HCT116 (cell line): ENCODE measurements at regions not wholly inside any gene's neighbourhood (a gene's known extent, or its start where the extent isn't known, plus 50 kb on each side); places are given as distances from the start of the nearest gene placed in this dataset.

Experiments
- ATF3 ChIP-seq: IDR thresholded peaks from 2 replicates; pipeline ENCODE4 v1.6.1; 2012
- CEBPB ChIP-seq: IDR thresholded peaks from 2 replicates; pipeline ENCODE4 v1.6.1; 2012; ENCODE audit warnings: low read depth
- CTCF ChIP-seq, 3 experiments: fragments of 200-600 bp in 1 of 3; sonication (generic) in 1 of 3; IDR thresholded peaks in 2 of 3; conservative IDR thresholded peaks in 1 of 3; 2 replicates each; pipeline ENCODE4 v1.5.1; 2012 to 2017; ENCODE audit warnings: low read depth in 2 of 3, low read length in 2 of 3, antibody characterized with exemption in 1 of 3, borderline replicate concordance in 1 of 3, control low read depth in 1 of 3, mild to moderate bottlenecking in 1 of 3, mixed read lengths in 1 of 3, mixed run types in 1 of 3, moderate library complexity in 1 of 3; ENCODE audit not compliant: insufficient read depth in 1 of 3
- EGR1 ChIP-seq: IDR thresholded peaks from 2 replicates; pipeline ENCODE4 v1.6.1; 2012; ENCODE audit warnings: low read depth
- EZH2 ChIP-seq: fragments of 200-600 bp; sonication (generic); IDR thresholded peaks from 2 replicates; pipeline ENCODE4 v1.6.1; 2017; ENCODE audit warnings: antibody characterized with exemption, mixed run types
- POLR2A ChIP-seq: IDR thresholded peaks from 2 replicates; pipeline ENCODE4 v1.7.0; 2011; ENCODE audit warnings: borderline replicate concordance; ENCODE audit not compliant: insufficient read depth, insufficient read length; ENCODE audit errors: extremely low read depth
- POLR2AphosphoS5 ChIP-seq: IDR thresholded peaks from 2 replicates; pipeline ENCODE4 v1.6.1; 2011; ENCODE audit warnings: mild to moderate bottlenecking, low read depth, low read length, moderate library complexity
- RAD21 ChIP-seq: IDR thresholded peaks from 2 replicates; pipeline ENCODE4 v1.6.1; 2012; ENCODE audit warnings: low read depth, mild to moderate bottlenecking
- SIN3A ChIP-seq: IDR thresholded peaks from 2 replicates; pipeline ENCODE4 v1.6.1; 2012; ENCODE audit warnings: low read depth
- SRF ChIP-seq: IDR thresholded peaks from 2 replicates; pipeline ENCODE4 v1.6.1; 2012; ENCODE audit warnings: low read depth
- YY1 ChIP-seq: IDR thresholded peaks from 2 replicates; pipeline ENCODE4 v1.6.1; 2011; ENCODE audit warnings: low read length, low read depth, moderate library complexity, mild to moderate bottlenecking; ENCODE audit not compliant: insufficient replicate concordance; ENCODE audit errors: extremely low read depth
- ZBTB33 ChIP-seq: IDR thresholded peaks from 2 replicates; pipeline ENCODE4 v1.6.1; 2011; ENCODE audit warnings: mild to moderate bottlenecking, low read length, moderate library complexity; ENCODE audit not compliant: insufficient replicate concordance; ENCODE audit errors: extremely low read depth

GRCh38 chr14:80266930-80267329, 55.6 kb upstream of the DIO2 start:
- TF ChIP-seq CTCF (IDR thresholded peaks at IDR 0.05 in 2 of 3, conservative IDR thresholded peaks at IDR 0.05 in 1 of 3; ENCODE audit: borderline replicate concordance in 1 of 3, insufficient read depth in 1 of 3, low read depth in 2 of 3, low read length in 2 of 3): no peak
- no peak for TF ChIP-seq POLR2AphosphoS5
- TF ChIP-seq YY1: no peak
- no peak for TF ChIP-seq EZH2
- TF ChIP-seq CEBPB: no peak
- TF ChIP-seq SIN3A: no peak
- no peak for TF ChIP-seq ATF3
- no peak for TF ChIP-seq ZBTB33
- TF ChIP-seq POLR2A: no peak
- TF ChIP-seq EGR1: no peak
- no peak for TF ChIP-seq RAD21
- TF ChIP-seq SRF: no peak
